ENCODE measurements at regions not wholly inside any gene's neighbourhood (a gene's known extent, or its start where the extent isn't known, plus 50 kb on each side); places are given as distances from the start of the nearest gene placed in this dataset.

DNA sequence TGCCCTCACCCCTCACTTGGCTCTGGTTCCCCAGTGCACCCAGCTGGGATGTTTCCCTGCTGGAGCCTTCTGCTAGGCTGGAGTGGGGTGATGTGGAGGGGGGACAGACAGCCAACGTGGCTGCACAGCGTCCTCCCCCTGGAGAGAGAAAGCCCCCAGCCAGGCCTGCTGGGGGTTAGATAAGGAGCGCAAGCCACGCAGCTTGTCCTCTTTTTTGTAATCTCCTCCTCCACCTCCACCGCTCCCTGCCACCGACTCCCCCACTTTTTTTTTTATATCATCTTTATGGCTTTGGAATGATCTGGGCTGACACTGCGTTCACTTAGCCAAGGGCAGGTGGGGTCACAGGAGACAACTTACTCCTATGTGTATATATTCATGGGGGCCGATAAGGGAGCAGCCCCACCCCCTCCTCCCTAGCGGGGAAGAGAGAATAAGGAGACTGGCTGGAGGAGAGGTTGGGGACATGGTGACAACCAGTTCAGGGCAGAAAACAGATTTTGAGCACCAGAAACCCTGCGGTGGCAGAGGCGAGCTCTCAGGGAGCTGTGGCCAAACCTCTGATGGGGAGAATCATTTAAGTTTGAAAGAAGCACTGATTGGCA lies 169.9 kb upstream of the LHX5 start:
- CTCF ChIA-PET: no interaction called here
- POLR2A ChIA-PET (ENCODE audit: low non-redundant PET): no interaction called here
- DNase-seq (ENCODE audit: low spot score): no peak
- intact Hi-C loops (cut with micrococcal nuclease; ENCODE audit: unreplicated experiment): no loop called here
- Histone ChIP-seq H3K27me3 (replicated peaks; ENCODE audit: insufficient read depth, low read depth, low read length, poor library complexity) (peaks cover 49% of the 10 kb centered on the region), H3K4me3 (ENCODE audit: low read depth, low read length, poor library complexity, severe bottlenecking) (no peak overlapping the region), H3K4me1 (ENCODE audit: insufficient read depth, low read length, poor library complexity, severe bottlenecking) (no peaks in the 10 kb centered on the region), H3K36me3 (ENCODE audit: insufficient read depth, low read length, poor library complexity, severe bottlenecking) (no peaks in the 10 kb centered on the region), H3K9me3 (ENCODE audit: low read depth, low read length, poor library complexity, severe bottlenecking) (no peaks in the 10 kb centered on the region), H3K27ac (ENCODE audit: low read depth, low read length, poor library complexity, severe bottlenecking) (no peak overlapping the region)
- no TSS peak for BruUV-seq (replicated peaks)
- TF ChIP-seq, protein P1, sequence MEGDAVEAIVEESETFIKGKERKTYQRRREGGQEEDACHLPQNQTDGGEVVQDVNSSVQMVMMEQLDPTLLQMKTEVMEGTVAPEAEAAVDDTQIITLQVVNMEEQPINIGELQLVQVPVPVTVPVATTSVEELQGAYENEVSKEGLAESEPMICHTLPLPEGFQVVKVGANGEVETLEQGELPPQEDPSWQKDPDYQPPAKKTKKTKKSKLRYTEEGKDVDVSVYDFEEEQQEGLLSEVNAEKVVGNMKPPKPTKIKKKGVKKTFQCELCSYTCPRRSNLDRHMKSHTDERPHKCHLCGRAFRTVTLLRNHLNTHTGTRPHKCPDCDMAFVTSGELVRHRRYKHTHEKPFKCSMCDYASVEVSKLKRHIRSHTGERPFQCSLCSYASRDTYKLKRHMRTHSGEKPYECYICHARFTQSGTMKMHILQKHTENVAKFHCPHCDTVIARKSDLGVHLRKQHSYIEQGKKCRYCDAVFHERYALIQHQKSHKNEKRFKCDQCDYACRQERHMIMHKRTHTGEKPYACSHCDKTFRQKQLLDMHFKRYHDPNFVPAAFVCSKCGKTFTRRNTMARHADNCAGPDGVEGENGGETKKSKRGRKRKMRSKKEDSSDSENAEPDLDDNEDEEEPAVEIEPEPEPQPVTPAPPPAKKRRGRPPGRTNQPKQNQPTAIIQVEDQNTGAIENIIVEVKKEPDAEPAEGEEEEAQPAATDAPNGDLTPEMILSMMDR (conservative IDR thresholded peaks at IDR 0.05; ENCODE audit: low read depth, low read length): no peak
- no peak for TF ChIP-seq EZH2 (IDR thresholded peaks at IDR 0.05; ENCODE audit: borderline replicate concordance, low read depth, low read length, poor library complexity, severe bottlenecking)

DNA sequence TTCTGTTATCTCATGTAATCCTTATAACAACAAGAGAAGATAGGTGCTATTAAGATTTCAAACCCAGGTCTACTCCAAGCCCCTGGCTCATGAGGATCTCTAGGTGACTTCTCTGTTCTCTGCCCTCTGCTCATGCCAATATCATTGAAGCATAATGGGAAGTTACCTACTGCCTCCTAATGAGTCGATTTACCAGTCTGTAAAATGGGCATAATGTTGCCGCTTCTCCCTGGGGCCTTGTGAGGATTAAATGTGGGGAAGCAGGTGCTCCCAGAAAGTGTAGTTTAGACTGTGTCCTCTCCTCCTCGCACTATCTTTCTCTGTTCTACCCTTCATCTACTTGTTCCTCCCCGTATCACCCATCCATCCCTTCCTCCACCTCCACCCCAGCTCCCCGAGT lies 169.2 kb upstream of the LHX5 start:
- BruUV-seq (replicated peaks): no TSS peak
- Histone ChIP-seq H3K27me3 (replicated peaks; ENCODE audit: insufficient read depth, low read depth, low read length, poor library complexity) (peaks cover 51% of the 10 kb centered on the region), H3K27ac (ENCODE audit: low read depth, low read length, poor library complexity, severe bottlenecking) (no peak overlapping the region), H3K4me1 (ENCODE audit: insufficient read depth, low read length, poor library complexity, severe bottlenecking) (no peaks in the 10 kb centered on the region), H3K9me3 (ENCODE audit: low read depth, low read length, poor library complexity, severe bottlenecking) (no peaks in the 10 kb centered on the region), H3K36me3 (ENCODE audit: insufficient read depth, low read length, poor library complexity, severe bottlenecking) (no peaks in the 10 kb centered on the region), H3K4me3 (ENCODE audit: low read depth, low read length, poor library complexity, severe bottlenecking) (no peak overlapping the region)
- ChIA-PET CTCF (no interaction called here), POLR2A (ENCODE audit: low non-redundant PET) (no interaction called here)
- no peak for TF ChIP-seq EZH2 (IDR thresholded peaks at IDR 0.05; ENCODE audit: borderline replicate concordance, low read depth, low read length, poor library complexity, severe bottlenecking)
- TF ChIP-seq, protein P1 (conservative IDR thresholded peaks at IDR 0.05; ENCODE audit: low read depth, low read length): no peak
- DNase-seq (ENCODE audit: low spot score): no peak
- intact Hi-C loops (cut with micrococcal nuclease; ENCODE audit: unreplicated experiment): no loop called here

DNA sequence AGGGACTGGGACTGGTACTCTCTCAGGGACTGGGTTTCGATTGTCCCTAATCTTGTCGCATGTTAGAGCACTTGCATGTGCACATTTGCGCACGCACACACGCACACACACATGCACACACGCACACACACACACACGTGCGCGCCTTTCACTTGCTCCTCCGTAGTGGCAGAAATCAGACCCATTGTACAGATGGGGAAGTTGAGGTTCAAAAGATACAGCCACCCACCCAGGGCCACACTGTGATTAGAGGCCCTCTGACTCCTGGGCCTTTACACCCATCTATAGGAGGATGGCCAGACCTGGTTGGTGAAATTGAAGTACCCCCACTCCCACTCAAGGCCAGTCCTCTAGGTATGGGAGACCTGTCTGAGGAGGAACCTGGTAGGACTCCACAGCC lies 167.8 kb upstream of the LHX5 start:
- DNase-seq (ENCODE audit: low spot score): no peak
- BruUV-seq (replicated peaks): no TSS peak
- Histone ChIP-seq H3K9me3 (ENCODE audit: low read depth, low read length, poor library complexity, severe bottlenecking) (no peaks in the 10 kb centered on the region), H3K36me3 (ENCODE audit: insufficient read depth, low read length, poor library complexity, severe bottlenecking) (no peaks in the 10 kb centered on the region), H3K27ac (ENCODE audit: low read depth, low read length, poor library complexity, severe bottlenecking) (no peak overlapping the region), H3K27me3 (replicated peaks; ENCODE audit: insufficient read depth, low read depth, low read length, poor library complexity) (peaks cover 49% of the 10 kb centered on the region), H3K4me3 (ENCODE audit: low read depth, low read length, poor library complexity, severe bottlenecking) (no peak overlapping the region), H3K4me1 (ENCODE audit: insufficient read depth, low read length, poor library complexity, severe bottlenecking) (no peaks in the 10 kb centered on the region)
- POLR2A ChIA-PET (ENCODE audit: low non-redundant PET): no interaction called here
- CTCF ChIA-PET: no interaction called here
- intact Hi-C loops (cut with micrococcal nuclease; ENCODE audit: unreplicated experiment): no loop called here
- no peak for TF ChIP-seq EZH2 (IDR thresholded peaks at IDR 0.05; ENCODE audit: borderline replicate concordance, low read depth, low read length, poor library complexity, severe bottlenecking)
- TF ChIP-seq, protein P1 (conservative IDR thresholded peaks at IDR 0.05; ENCODE audit: low read depth, low read length): no peak

Measured in A673 (cell line).